ENCODE measurements at regions not wholly inside any gene's neighbourhood (a gene's known extent, or its start where the extent isn't known, plus 50 kb on each side); places are given as distances from the start of the nearest gene placed in this dataset.
"Not testable (repeated sequence)": the region's sequence is repeated elsewhere in the genome, so short reads cannot be mapped to it uniquely, and the experiment has no call there.

DNA sequence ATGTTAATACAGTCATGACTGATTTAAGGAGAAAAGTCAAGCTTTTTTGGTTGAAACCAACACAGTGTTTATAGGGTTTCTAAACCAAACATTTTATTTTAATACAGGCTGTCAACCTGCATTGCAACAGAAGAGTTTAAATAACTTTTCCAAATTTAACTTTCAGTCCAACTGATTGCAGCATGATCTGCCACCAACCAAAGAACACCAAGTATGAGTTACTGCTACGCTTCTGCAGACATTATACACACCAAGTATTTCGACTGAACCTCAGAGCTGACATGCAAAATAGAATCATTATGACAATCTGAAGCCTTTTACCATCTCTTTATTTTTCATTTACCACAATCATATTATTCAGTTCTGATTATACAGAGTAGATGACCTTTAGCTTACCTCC, 151.2 kb upstream of the DST start:
- no peak for TF ChIP-seq CTCF (IDR thresholded peaks at IDR 0.05; ENCODE audit: extremely low read depth, missing control alignments)
- no peak for DNase-seq (ENCODE audit: low spot score)

- no peak for TF ChIP-seq CTCF (IDR thresholded peaks at IDR 0.05; ENCODE audit: extremely low read depth, missing control alignments)
- DNase-seq (ENCODE audit: low spot score): no peak
Observed at GRCh38 chr6:56790414-56790813, 147.7 kb upstream of the DST start.

- TF ChIP-seq CTCF (IDR thresholded peaks at IDR 0.05; ENCODE audit: extremely low read depth, missing control alignments): no peak
- no peak for DNase-seq (ENCODE audit: low spot score)
Observed at GRCh38 chr6:56789879-56790278, 147.2 kb upstream of the DST start.

GRCh38 chr6:56789342-56789741, 146.7 kb upstream of the DST start:
- DNase-seq (ENCODE audit: low spot score): no peak
- TF ChIP-seq CTCF (IDR thresholded peaks at IDR 0.05; ENCODE audit: extremely low read depth, missing control alignments): no peak

GRCh38 chr6:56787209-56787608, 144.5 kb upstream of the DST start:
- no peak for DNase-seq (ENCODE audit: low spot score)
- TF ChIP-seq CTCF (IDR thresholded peaks at IDR 0.05; ENCODE audit: extremely low read depth, missing control alignments): no peak

- no peak for TF ChIP-seq CTCF (IDR thresholded peaks at IDR 0.05; ENCODE audit: extremely low read depth, missing control alignments)
- DNase-seq (ENCODE audit: low spot score): no peak
Observed at GRCh38 chr6:56786256-56786655, 143.6 kb upstream of the DST start.

- DNase-seq (ENCODE audit: low spot score): not testable (repeated sequence)
Observed at GRCh38 chr6:56785536-56785935, 142.8 kb upstream of the DST start.

DNA sequence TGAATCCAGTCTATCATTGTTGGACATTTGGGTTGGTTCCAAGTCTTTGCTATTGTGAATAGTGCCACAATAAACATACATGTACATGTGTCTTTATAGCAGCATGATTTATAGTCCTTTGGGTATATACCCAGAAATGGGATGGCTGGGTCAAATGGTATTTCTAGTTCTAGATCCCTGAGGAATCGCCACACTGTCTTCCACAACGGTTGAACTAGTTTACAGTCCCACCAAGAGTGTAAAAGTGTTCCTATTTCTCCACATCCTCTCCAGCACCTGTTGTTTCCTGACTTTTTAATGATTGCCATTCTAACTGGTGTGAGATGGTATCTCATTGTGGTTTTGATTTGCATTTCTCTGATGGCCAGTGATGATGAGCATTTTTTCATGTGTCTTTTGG, 137.4 kb upstream of the DST start:
- not testable (repeated sequence) for DNase-seq (ENCODE audit: low spot score)

GRCh38 chr6:56778503-56778902, 135.8 kb upstream of the DST start:
- not testable (repeated sequence) for DNase-seq (ENCODE audit: low spot score)
